PFSK-1 (cell line): ENCODE measurements at regions not wholly inside any gene's neighbourhood (a gene's known extent, or its start where the extent isn't known, plus 50 kb on each side); places are given as distances from the start of the nearest gene placed in this dataset.

Experiments
- FOXP2 ChIP-seq: optimal IDR thresholded peaks from 2 replicates; pipeline ENCODE3; 2011; ENCODE audit warnings: borderline replicate concordance, control low read depth, inconsistent platforms; ENCODE audit not compliant: insufficient read depth; ENCODE audit errors: extremely low read length, extremely low read depth
- POLR2AphosphoS5 ChIP-seq: IDR thresholded peaks from 2 replicates; pipeline ENCODE4 v1.6.1; 2012; ENCODE audit warnings: low read depth, mild to moderate bottlenecking, control low read depth, low read length, moderate library complexity
- SIN3A ChIP-seq: IDR thresholded peaks from 2 replicates; pipeline ENCODE4 v1.6.1; 2012; ENCODE audit warnings: mild to moderate bottlenecking, low read length, moderate library complexity, borderline replicate concordance; ENCODE audit not compliant: insufficient read depth
- TAF1 ChIP-seq: IDR thresholded peaks from 2 replicates; pipeline ENCODE4 v1.6.1; 2012; ENCODE audit warnings: low read length, control low read depth, borderline replicate concordance; ENCODE audit not compliant: insufficient read depth
- TF ChIP-seq, protein P1 (sequence below), 2 experiments: IDR thresholded peaks; 2 replicates each; pipeline versions ENCODE4 v1.6.1 to v1.8.0; 2011 to 2012; ENCODE audit warnings: low read depth in 2 of 2, low read length in 2 of 2, control low read depth in 1 of 2, inconsistent platforms in 1 of 2, mild to moderate bottlenecking in 1 of 2, moderate library complexity in 1 of 2; ENCODE audit not compliant: insufficient read depth in 1 of 2

DNA sequence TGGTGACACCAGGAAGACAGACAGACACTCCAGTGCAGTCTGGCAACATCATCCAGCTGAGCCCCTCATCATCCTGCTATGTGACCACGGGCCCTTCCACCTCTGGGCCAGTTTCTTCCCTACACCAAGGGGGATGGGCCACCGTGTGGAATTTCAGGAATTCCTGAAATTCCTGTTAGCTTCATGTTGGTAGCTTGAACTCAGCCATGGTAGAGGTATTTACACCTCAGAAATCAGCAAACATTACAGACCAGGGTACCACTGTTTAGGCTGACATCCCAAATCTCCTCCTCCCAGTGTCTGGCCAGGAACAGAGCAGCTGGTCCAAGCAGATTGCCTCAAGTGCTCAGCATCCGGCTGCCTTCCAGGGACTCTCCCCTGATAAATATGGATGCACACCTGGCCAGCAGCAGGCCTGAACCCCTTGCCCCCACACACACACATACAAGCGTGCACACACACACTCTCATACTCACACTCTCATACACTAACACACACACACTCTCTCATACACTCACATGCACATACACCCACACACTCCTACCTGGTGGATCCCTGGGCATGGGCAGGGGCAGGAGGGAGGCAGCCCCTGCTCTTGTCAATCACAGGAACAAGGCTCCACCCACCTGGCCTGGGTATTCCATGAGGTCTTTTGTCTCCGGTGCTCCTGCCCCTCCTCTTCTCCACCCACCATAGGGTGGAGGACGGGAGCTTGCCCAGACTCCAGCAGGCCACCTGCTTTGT is 85.2 kb downstream of the BUD13 start:
- no peak for TF ChIP-seq FOXP2
- TF ChIP-seq, protein P1, sequence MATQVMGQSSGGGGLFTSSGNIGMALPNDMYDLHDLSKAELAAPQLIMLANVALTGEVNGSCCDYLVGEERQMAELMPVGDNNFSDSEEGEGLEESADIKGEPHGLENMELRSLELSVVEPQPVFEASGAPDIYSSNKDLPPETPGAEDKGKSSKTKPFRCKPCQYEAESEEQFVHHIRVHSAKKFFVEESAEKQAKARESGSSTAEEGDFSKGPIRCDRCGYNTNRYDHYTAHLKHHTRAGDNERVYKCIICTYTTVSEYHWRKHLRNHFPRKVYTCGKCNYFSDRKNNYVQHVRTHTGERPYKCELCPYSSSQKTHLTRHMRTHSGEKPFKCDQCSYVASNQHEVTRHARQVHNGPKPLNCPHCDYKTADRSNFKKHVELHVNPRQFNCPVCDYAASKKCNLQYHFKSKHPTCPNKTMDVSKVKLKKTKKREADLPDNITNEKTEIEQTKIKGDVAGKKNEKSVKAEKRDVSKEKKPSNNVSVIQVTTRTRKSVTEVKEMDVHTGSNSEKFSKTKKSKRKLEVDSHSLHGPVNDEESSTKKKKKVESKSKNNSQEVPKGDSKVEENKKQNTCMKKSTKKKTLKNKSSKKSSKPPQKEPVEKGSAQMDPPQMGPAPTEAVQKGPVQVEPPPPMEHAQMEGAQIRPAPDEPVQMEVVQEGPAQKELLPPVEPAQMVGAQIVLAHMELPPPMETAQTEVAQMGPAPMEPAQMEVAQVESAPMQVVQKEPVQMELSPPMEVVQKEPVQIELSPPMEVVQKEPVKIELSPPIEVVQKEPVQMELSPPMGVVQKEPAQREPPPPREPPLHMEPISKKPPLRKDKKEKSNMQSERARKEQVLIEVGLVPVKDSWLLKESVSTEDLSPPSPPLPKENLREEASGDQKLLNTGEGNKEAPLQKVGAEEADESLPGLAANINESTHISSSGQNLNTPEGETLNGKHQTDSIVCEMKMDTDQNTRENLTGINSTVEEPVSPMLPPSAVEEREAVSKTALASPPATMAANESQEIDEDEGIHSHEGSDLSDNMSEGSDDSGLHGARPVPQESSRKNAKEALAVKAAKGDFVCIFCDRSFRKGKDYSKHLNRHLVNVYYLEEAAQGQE (IDR thresholded peaks at IDR 0.05; ENCODE audit: insufficient read depth in 1 of 2, low read depth in 2 of 2, low read length in 2 of 2), result no peak
- TF ChIP-seq SIN3A, result no peak
- no peak for TF ChIP-seq POLR2AphosphoS5
- no peak for TF ChIP-seq TAF1

DNA sequence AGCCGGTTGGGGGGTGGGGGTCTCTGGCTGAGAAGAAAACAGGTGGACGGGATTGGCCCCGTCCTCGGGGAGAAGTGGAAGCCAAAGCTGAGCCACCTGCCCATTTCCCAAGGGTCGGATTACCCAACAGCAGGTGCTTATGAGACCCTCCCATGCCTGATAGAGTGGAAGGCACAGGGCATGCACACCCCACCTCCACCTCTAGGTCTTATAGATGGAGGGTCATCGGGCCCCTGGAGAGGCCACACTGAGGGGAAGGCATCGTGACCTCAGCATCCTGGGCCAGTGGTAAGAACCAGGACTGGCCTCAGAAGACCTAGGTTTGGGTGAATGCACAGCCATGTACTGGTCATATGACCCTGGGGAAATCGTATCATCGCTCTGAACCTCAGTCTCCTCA is 85.9 kb downstream of the BUD13 start:
- TF ChIP-seq SIN3A (no peak), POLR2AphosphoS5 (no peak), TAF1 (no peak), FOXP2 (no peak)
- TF ChIP-seq, protein P1 (IDR thresholded peaks at IDR 0.05; ENCODE audit: insufficient read depth in 1 of 2, low read depth in 2 of 2, low read length in 2 of 2), result no peak

DNA sequence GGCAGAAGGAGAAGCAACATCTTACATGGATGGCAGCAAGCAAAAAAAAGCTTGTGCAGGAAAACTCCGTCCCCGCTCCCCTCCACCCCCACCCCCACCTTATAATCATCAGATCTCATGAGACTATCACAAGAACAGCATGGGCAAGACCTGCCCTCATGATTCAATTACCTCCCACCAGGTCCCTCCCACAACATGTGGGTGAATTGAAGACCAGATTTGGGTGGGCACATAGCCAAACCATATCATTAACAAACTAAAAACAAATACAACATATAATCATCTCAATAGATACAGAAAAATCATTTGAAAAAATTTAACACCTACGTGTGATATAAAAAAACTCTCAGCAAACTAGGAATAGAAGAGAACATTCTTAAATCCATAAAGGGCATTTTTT is 88.8 kb downstream of the BUD13 start:
- TF ChIP-seq TAF1 (no peak), POLR2AphosphoS5 (no peak), FOXP2 (no peak), SIN3A (no peak)
- TF ChIP-seq, protein P1 (IDR thresholded peaks at IDR 0.05; ENCODE audit: insufficient read depth in 1 of 2, low read depth in 2 of 2, low read length in 2 of 2), result no peak

DNA sequence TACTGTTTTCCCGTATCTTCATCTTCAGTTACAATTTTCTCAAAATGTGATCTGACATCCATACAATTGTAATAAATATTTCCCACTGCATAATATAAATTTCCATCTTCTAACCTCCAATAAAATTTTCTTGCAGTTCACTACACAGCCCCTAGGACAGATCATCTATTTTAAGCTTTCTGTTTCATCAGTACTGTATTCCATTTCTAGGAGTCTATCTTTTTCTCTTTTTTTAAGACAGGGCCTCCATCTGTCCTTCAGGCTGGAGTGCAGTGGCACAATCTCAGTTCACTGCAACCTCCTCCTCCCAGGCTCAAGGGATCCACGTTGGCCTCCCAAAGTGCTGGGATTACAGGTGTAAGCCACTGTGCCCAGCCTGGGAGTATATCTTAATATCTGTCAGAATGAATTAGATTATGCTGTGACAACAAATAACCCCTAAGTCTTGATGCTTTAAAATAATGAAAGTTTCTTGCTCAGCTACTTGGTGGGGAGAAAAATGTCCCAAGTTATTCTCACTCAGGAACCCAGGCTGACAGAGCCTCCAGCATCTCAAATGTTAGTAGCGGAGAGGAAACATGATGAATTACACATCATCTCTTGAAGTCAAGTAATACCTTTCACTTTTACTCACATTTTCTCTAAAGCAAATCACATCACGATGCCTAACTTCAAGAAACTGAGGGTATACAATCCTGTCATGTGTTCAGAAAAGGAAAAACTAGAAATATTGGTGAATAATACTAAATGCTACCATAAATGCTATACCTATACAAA is 92.2 kb downstream of the BUD13 start:
- TF ChIP-seq TAF1, result no peak
- TF ChIP-seq SIN3A, result no peak
- TF ChIP-seq, protein P1 (IDR thresholded peaks at IDR 0.05; ENCODE audit: insufficient read depth in 1 of 2, low read depth in 2 of 2, low read length in 2 of 2), result no peak
- TF ChIP-seq POLR2AphosphoS5, result no peak
- TF ChIP-seq FOXP2, result no peak
